Suppressor macrophage treated with lipopolysaccharide for 1 hour (primary cell): ENCODE measurements at regions not wholly inside any gene's neighbourhood (a gene's known extent, or its start where the extent isn't known, plus 50 kb on each side); places are given as distances from the start of the nearest gene placed in this dataset.
"Not testable (repeated sequence)": the region's sequence is repeated elsewhere in the genome, so short reads cannot be mapped to it uniquely, and the experiment has no call there.

Experiments
- DNase-seq, 3 donors: peaks; one replicate each; pipeline ENCODE4 v3.0.0-alpha.2; 2020 to 2022

GRCh38 chr7:85287106-85287825 lies 100.4 kb upstream of the SEMA3D start:
- no peak for DNase-seq

DNA sequence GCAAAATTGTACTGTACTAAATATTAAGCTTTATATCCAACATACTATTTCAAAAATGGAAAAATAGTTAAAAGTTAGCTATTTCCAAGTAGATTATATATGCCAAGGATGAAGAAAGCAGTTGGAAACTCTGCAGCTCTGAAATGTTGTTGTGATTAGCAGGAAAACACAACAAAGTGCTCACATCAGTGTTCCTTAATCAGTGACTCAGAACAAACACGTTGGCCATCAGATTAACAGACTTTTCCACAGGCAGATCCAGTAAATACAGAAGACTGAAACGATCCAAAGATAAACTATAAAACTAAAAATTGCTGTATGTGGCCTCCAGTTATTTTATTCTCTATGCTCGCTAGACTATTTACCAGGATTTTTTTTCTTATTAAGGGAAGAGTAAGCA lies 99.6 kb upstream of the SEMA3D start:
- no peak for DNase-seq

DNA sequence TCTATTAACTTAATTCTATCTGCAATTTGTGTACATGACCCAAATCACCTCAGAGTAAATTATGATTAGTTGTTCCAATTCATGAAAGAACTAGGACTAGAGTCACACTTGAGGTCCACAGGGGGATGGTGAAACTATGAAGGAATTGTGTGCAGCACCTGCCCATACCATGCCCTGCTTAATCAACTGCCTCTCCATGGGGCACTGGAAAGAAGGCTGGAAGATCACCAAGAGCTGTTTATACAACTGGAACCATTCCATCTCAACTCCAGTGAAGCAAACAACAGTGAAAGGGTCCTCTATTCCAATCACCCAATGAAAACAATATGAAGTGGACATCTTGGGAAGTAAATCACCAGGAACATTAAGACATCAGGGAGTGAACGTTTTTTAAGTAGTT lies 98.7 kb upstream of the SEMA3D start:
- no peak for DNase-seq

DNA sequence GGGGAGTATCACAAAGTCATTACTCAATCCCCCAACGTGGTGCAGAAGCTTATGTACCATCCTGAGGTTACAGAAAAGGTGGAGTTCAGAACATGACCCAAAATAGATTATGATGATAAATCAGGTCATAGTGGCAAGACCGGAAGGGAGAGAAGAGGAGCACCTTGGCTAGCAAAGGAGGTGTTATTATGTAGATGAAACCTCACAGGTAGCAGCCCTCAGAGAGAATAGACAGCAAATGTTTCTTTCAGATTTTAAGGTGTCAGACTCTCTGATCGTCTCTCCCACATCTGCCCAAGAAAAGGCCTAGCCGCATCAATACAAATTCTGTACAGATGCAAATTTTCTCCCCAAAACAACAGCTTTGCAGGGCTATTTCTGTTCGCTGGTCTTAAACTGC lies 88.3 kb upstream of the SEMA3D start:
- DNase-seq, result no peak

DNA sequence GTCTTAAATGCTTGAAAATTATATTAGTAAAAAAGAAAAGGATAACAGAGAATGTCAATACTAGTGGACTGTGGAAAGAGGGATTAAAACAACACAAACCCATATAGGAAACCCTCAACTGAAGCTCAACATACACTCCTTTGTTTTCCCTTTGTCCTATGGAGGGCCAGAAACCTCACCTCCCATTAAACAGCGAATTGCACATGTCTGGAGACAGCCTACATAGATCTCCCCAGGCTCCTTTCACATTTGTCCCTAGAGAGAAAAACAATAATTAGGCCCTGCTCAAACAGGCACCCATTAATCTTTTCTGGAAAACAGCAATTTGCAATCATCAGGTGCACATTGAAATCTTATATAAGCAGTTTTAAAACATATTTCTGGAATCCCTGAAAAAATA lies 87.6 kb upstream of the SEMA3D start:
- DNase-seq, result no peak

- DNase-seq, result no peak
Observed at GRCh38 chr7:85262891-85263290, 76.0 kb upstream of the SEMA3D start.

- DNase-seq, result peak; percentile 61 to 74 (median 68)
Observed at GRCh38 chr7:85261336-85261735, 74.5 kb upstream of the SEMA3D start.

GRCh38 chr7:85249787-85250186 lies 62.9 kb upstream of the SEMA3D start:
- not testable (repeated sequence) for DNase-seq

DNA sequence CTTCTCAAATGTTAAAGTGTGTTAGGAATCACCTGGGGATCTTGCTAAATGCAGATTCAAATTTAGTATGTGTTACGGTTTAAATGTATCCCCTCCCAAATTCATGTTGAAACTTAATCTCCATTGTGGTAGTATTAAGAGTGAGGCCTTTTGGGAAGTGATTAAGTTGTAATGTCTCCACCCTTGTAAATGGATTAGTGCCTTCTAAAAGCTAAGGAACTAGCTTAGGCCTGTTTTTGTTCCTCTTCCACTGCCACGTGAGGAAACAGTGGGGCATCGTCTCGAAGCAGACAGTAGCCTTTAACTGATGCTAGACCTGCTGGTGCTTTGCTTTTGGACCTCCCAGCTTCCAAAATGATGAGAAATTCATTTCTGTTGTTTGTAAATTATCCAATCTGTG lies 52.3 kb upstream of the SEMA3D start:
- no peak for DNase-seq

GRCh38 chr7:85237721-85238120 lies 50.9 kb upstream of the SEMA3D start:
- DNase-seq, result no peak
